ES-I3 (cell line): ENCODE measurements at regions not wholly inside any gene's neighbourhood (a gene's known extent, or its start where the extent isn't known, plus 50 kb on each side); places are given as distances from the start of the nearest gene placed in this dataset.
"Not testable (repeated sequence)": the region's sequence is repeated elsewhere in the genome, so short reads cannot be mapped to it uniquely, and the experiment has no call there.

Experiments
- H3K36me3 ChIP-seq: 2 replicates; pipeline ENCODE4 v1.6.1; 2013; ENCODE audit warnings: mild to moderate bottlenecking, low read length, control low read depth, moderate library complexity; ENCODE audit not compliant: insufficient read depth
- H3K4me1 ChIP-seq: 2 replicates; pipeline ENCODE4 v1.6.1; 2013; ENCODE audit warnings: mild to moderate bottlenecking, control low read depth, low read length; ENCODE audit not compliant: insufficient read depth
- H3K9ac ChIP-seq: 2 replicates; pipeline ENCODE4 v1.6.1; 2013; ENCODE audit warnings: low read depth, mild to moderate bottlenecking, low read length, moderate library complexity
- H3K9me3 ChIP-seq: 2 replicates; pipeline ENCODE4 v1.6.1; 2013; ENCODE audit warnings: mild to moderate bottlenecking, low read length, moderate library complexity; ENCODE audit not compliant: control insufficient read depth, insufficient read depth

DNA sequence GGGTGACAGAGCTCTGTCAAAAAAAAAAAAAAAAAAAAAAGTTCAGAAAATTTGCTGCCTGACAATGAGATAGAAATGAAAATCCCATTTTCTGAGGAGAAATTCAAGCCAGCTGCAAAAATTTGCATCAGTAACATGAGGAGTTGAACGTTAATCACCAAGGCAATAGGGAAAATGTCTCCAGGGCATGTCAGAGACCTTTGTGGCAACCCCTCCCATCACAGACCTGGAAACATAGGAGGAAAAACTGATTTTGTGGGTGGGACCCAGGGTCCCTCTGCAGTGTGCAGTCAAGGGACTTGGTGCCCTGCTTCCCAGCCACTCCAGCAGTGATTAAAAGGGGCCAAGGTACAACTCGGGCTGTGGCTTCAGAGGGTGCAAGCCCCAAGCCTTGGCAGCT lies 615.4 kb downstream of the RWDD3 start:
- Histone ChIP-seq H3K9me3 (no peaks in the 10 kb centered on the region; the same call in 1 of the 2 replicates), H3K36me3 (no peaks in the 10 kb centered on the region), H3K9ac (no peak overlapping the region), H3K4me1 (no peaks in the 10 kb centered on the region)

DNA sequence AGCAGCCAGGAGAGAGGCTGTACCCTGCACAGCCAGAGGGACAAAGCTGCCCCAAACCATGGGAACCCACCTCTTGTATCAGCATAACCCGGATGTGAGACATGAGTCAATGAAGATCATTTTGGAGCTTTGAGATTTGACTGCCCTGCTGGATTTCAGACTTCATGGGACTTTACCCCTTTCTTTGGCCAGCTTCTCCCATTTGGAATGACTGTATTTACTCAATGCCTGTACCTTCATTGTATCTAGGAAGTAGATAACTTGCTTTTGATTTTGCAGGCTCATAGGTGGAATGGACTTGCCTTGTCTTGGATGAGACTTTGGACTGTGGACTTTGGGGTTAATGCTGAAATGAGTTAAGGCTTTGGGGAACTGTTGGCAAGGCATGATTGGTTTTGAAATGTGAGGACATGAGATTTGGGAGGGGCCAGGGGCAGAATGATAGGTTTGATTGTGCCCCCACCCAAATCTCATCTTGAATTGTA lies 616.2 kb downstream of the RWDD3 start:
- Histone ChIP-seq H3K9ac (no peak overlapping the region), H3K4me1 (no peaks in the 10 kb centered on the region), H3K9me3 (no peaks in the 10 kb centered on the region; the same call in 1 of the 2 replicates), H3K36me3 (no peaks in the 10 kb centered on the region)

GRCh38 chr1:95850763-95851162 lies 616.8 kb downstream of the RWDD3 start:
- Histone ChIP-seq H3K9me3 (no peaks in the 10 kb centered on the region; the same call in 1 of the 2 replicates), H3K36me3 (no peaks in the 10 kb centered on the region), H3K9ac (no peak overlapping the region), H3K4me1 (no peaks in the 10 kb centered on the region)

- Histone ChIP-seq H3K4me1 (no peaks in the 10 kb centered on the region), H3K36me3 (no peaks in the 10 kb centered on the region), H3K9ac (no peak overlapping the region), H3K9me3 (no peaks in the 10 kb centered on the region; the same call in 1 of the 2 replicates)
Measured at GRCh38 chr1:95852483-95853070, 618.6 kb downstream of the RWDD3 start.

DNA sequence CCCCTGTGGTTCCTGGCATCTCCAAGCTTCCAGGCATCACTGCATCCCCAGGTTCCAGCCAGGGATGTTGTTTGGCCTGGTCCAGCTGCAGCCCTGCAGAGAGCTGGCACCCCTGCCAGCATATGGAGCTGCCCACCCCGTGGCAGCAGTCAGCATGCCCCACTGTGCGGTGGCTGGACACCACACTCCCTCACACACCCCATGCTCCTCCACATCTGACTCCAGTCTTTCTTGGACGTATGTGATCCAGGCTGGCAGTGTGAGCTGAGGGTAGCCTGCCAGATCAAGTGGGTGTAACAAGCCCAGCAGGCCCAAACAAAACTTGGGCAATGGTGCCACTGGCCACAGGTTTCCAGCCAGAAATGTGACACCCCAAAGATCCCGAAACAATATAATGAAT lies 620.4 kb downstream of the RWDD3 start:
- no peaks in the 10 kb centered on the region for H3K36me3 ChIP-seq
- no peak overlapping the region for H3K9ac ChIP-seq
- no peaks in the 10 kb centered on the region; the same call in 1 of the 2 replicates for H3K9me3 ChIP-seq
- H3K4me1 ChIP-seq = no peaks in the 10 kb centered on the region

- no peaks in the 10 kb centered on the region for H3K9me3 ChIP-seq
- no peaks in the 10 kb centered on the region for H3K4me1 ChIP-seq
- no peaks in the 10 kb centered on the region for H3K36me3 ChIP-seq
- no peak overlapping the region for H3K9ac ChIP-seq
Measured at GRCh38 chr1:95863086-95863485, 629.1 kb downstream of the RWDD3 start.

GRCh38 chr1:95865769-95866168 lies 631.8 kb downstream of the RWDD3 start:
- H3K4me1 ChIP-seq = no peaks in the 10 kb centered on the region
- no peak overlapping the region for H3K9ac ChIP-seq
- H3K36me3 ChIP-seq = no peaks in the 10 kb centered on the region
- H3K9me3 ChIP-seq = no peaks in the 10 kb centered on the region

GRCh38 chr1:95876276-95876675 lies 642.3 kb downstream of the RWDD3 start:
- peaks cover 10% of the 10 kb centered on the region; the same call in 1 of the 2 replicates for H3K9me3 ChIP-seq
- H3K4me1 ChIP-seq = no peaks in the 10 kb centered on the region
- no peaks in the 10 kb centered on the region for H3K36me3 ChIP-seq
- no peak overlapping the region for H3K9ac ChIP-seq

DNA sequence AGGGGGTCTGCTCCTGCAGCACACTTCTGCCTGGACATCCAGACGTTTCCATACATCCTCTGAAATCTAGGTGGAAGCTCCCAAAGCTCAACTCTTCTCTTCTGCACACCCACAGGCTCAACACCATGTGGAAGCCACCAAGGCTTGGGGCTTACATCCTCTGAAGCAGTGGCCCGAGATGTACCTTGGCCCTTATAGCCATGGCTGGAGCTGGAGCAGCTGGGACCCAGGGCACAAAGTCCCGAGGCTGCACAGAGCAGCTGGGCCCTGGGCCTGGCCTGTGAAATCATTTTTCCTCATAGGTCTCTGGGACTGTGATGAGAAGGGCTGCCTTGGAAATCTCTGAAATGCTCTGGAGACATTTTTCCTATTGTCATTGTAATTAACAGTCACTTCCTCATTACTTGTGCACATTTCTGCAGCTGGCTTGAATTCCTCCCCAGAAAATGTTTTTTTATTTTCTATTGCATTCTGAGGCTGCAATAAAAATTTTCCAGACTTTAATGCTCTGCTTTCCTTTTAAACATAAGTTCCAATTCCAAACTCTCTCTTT lies 645.6 kb downstream of the RWDD3 start:
- Histone ChIP-seq H3K9me3 (peaks cover 10% of the 10 kb centered on the region; the same call in 1 of the 2 replicates), H3K36me3 (no peaks in the 10 kb centered on the region), H3K4me1 (no peaks in the 10 kb centered on the region), H3K9ac (no peak overlapping the region)

- Histone ChIP-seq H3K4me1 (no peaks in the 10 kb centered on the region), H3K9me3 (no peaks in the 10 kb centered on the region), H3K36me3 (no peaks in the 10 kb centered on the region), H3K9ac (no peak overlapping the region)
Measured at GRCh38 chr1:95888941-95889390, 655.0 kb downstream of the RWDD3 start.

DNA sequence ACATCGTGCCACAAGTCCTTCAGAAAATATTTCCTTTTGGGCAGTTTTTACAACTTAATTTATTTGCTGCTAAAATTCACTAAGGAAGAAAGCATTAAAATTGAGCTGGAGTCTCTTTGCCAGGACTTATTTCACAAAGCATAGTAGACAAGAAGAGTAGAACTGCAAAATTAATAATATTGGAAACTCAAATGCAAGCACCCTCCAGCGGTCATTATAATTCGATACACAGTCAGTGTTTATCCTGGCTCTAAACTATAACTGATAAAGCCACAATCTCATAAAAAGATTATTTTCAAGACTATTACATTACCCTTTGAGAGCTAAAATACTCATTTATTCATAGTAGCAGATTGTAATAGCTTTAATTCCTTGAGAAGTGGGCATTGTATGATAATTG lies 655.4 kb downstream of the RWDD3 start:
- Histone ChIP-seq H3K4me1 (no peaks in the 10 kb centered on the region), H3K9me3 (no peaks in the 10 kb centered on the region), H3K9ac (no peak overlapping the region), H3K36me3 (no peaks in the 10 kb centered on the region)

DNA sequence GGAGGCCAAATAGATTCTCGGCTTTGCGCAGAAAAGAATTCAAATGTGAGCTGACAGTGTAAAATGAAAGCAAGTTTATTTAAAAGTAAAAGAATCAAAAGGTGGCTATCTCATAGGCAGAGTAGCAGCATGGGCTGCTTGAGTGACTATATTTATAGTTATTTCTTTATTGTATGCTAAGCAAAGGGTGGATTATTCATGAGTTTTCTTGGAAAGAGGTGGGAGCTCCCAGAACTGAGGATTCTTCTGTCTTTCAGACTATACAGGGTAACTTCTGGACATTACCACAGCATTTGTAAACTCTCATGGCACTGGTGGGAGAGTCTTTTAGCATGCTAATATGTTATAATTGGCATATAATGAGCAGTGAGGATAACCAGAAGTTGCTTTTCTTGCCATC lies 659.9 kb downstream of the RWDD3 start:
- Histone ChIP-seq H3K9ac (no peak overlapping the region), H3K4me1 (no peaks in the 10 kb centered on the region), H3K36me3 (no peaks in the 10 kb centered on the region), H3K9me3 (peaks cover 4% of the 10 kb centered on the region; the same call in 1 of the 2 replicates)

DNA sequence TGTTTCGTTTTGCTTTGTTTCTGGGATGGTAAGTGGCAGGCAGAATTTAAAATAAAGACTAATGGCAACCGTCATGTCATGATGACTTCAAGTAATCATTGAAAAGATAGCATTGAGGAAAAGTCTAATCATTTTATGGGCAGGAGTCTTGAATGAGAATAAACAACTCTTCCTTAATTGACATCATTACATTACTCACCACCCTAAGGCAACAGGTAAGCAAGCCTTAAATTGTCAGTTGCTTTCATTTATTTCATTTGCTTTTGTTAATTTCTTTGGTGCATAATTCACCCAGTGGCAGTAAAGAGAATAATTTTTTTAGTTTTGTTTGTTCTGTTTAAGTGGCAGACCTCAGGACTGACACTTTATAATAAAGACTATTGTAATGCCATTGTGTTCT lies 669.0 kb downstream of the RWDD3 start:
- no peaks in the 10 kb centered on the region for H3K36me3 ChIP-seq
- no peaks in the 10 kb centered on the region for H3K4me1 ChIP-seq
- peaks cover 6% of the 10 kb centered on the region; the same call in 1 of the 2 replicates for H3K9me3 ChIP-seq
- H3K9ac ChIP-seq = no peak overlapping the region

GRCh38 chr1:95905818-95906395 lies 671.9 kb downstream of the RWDD3 start:
- no peaks in the 10 kb centered on the region for H3K36me3 ChIP-seq

GRCh38 chr1:95911739-95912138 lies 677.7 kb downstream of the RWDD3 start:
- H3K4me1 ChIP-seq, H3K36me3 ChIP-seq, H3K9me3 ChIP-seq, H3K9ac ChIP-seq: not testable (repeated sequence)

More at GRCh38 chr1:95905818-95906395, 671.9 kb downstream of the RWDD3 start:
- H3K4me1 ChIP-seq = no peaks in the 10 kb centered on the region
- 0 out of 2 replicates have a peak, but pooled peaks cover 1% of the 10 kb centered on the region for H3K9me3 ChIP-seq
- H3K9ac ChIP-seq = no peak overlapping the region
